Activated CD4-positive, alpha-beta memory T cell treated with anti-CD3 and anti-CD28 coated beads for 36 hours (primary cell): ENCODE measurements at regions not wholly inside any gene's neighbourhood (a gene's known extent, or its start where the extent isn't known, plus 50 kb on each side); places are given as distances from the start of the nearest gene placed in this dataset.

Source experiments
- CTCF ChIA-PET: fragments of 350-600 bp; sonication (Branson Sonifier 250); formaldehyde crosslinking; loops from one replicate; lab custom pipeline; 2021; ENCODE audit warnings: antibody characterized with exemption, inconsistent platforms; lab: Charles Lee
- POLR2A ChIA-PET: fragments of 350-600 bp; sonication (Branson Sonifier 250); formaldehyde crosslinking; loops from one replicate; lab custom pipeline; 2021; ENCODE audit warnings: antibody characterized with exemption; lab: Charles Lee
- DNase-seq: peaks from one replicate; pipeline ENCODE4 v3.0.0-alpha.2; 2020
- H3K27ac Mint-ChIP-seq: one replicate; pipeline ENCODE4 v1.8.0; 2021; ENCODE audit warnings: mixed read lengths
- H3K27me3 Mint-ChIP-seq: one replicate; pipeline ENCODE4 v1.8.0; 2021; ENCODE audit warnings: mixed read lengths
- H3K36me3 Mint-ChIP-seq: one replicate; pipeline ENCODE4 v1.8.0; 2021; ENCODE audit warnings: mixed read lengths
- H3K4me1 Mint-ChIP-seq: one replicate; pipeline ENCODE4 v1.8.0; 2021; ENCODE audit warnings: low read depth, mixed read lengths
- H3K4me3 Mint-ChIP-seq: one replicate; pipeline ENCODE4 v1.8.0; 2021; ENCODE audit warnings: mild to moderate bottlenecking, mixed read lengths
- H3K9me3 Mint-ChIP-seq: one replicate; pipeline ENCODE4 v1.8.0; 2021; ENCODE audit warnings: mixed read lengths
- intact Hi-C: fragments of 100-400 bp; cut with micrococcal nuclease; formaldehyde crosslinking; loops from one replicate; pipeline ENCODE4 v1.15.1; 2023

DNA sequence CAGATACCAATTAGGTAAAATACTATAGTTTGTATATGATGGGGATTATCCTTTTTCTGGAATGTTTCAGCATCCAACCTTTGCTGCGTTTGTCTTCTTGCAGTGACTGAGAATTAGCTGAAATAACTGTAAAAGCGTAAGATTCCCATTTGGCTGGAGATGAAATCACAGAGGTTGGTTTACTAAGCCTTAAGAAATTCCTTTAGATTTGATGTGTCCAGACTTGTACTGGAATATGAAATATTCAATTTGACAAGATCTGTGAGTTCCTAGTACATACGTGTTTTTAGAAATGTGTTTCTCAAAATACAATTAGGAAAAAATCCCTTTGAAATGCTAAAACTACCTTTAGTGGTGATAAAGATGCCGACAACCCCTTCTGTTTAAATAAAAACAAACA lies 286.0 kb upstream of the DMRT1 start:
- H3K27ac Mint-ChIP-seq, result no peak overlapping the region
- H3K36me3 Mint-ChIP-seq, result peaks cover 2% of the 10 kb centered on the region
- no peak overlapping the region for H3K4me3 Mint-ChIP-seq
- no peaks in the 10 kb centered on the region for H3K27me3 Mint-ChIP-seq
- ChIA-PET POLR2A (no interaction called here), CTCF (no interaction called here)
- no peak for DNase-seq
- H3K4me1 Mint-ChIP-seq, result peaks cover 15% of the 10 kb centered on the region
- intact Hi-C loops, result no loop called here
- no peaks in the 10 kb centered on the region for H3K9me3 Mint-ChIP-seq

DNA sequence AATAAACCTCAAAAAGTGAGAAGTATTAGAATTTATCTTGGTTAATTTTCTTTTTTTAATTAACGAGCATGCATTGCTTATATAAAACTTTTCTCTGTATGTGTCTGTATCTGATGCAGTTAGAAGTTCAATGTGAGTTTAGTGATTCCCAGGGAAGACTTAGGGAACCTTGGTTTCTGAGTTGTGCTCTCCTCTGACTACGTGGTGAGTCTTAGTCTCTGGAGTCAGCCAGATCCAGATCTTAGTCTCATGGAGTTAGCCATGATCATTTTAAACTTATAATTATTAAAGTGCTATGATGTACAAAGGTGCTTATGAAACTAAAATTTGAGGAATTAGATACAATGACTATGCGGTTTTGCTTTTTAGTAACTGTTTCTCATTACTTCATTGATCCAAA lies 285.3 kb upstream of the DMRT1 start:
- Mint-ChIP-seq H3K27me3 (no peaks in the 10 kb centered on the region), H3K4me3 (no peak overlapping the region), H3K36me3 (peaks cover 2% of the 10 kb centered on the region), H3K27ac (no peak overlapping the region), H3K9me3 (no peaks in the 10 kb centered on the region), H3K4me1 (peaks cover 15% of the 10 kb centered on the region)
- CTCF ChIA-PET, result no interaction called here
- DNase-seq, result no peak
- POLR2A ChIA-PET, result no interaction called here
- intact Hi-C loops, result no loop called here

DNA sequence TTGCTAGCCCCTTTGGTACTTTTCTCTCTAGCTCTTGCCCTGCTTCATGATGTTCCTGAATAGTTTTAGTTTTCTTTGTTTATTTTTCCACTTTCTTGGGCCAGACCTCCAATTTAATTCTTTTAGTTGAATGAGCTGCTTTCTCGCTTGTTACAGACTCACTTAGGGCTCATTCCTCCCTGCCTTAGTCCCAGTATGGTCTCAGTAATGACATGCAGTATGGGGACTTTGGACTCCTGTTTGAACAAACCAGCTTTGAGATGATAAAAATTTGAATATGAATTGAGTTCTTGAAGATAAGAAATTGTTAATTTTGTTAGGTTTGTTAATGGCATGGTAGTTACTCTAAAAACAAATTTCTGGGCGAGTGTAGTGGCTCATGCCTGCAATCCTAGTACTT lies 284.8 kb upstream of the DMRT1 start:
- H3K4me3 Mint-ChIP-seq, result no peak overlapping the region
- intact Hi-C loops, result no loop called here
- peaks cover 19% of the 10 kb centered on the region for H3K4me1 Mint-ChIP-seq
- POLR2A ChIA-PET, result no interaction called here
- H3K36me3 Mint-ChIP-seq, result peaks cover 2% of the 10 kb centered on the region
- H3K9me3 Mint-ChIP-seq, result no peaks in the 10 kb centered on the region
- no peak for DNase-seq
- CTCF ChIA-PET, result no interaction called here
- no peak overlapping the region for H3K27ac Mint-ChIP-seq
- no peaks in the 10 kb centered on the region for H3K27me3 Mint-ChIP-seq

DNA sequence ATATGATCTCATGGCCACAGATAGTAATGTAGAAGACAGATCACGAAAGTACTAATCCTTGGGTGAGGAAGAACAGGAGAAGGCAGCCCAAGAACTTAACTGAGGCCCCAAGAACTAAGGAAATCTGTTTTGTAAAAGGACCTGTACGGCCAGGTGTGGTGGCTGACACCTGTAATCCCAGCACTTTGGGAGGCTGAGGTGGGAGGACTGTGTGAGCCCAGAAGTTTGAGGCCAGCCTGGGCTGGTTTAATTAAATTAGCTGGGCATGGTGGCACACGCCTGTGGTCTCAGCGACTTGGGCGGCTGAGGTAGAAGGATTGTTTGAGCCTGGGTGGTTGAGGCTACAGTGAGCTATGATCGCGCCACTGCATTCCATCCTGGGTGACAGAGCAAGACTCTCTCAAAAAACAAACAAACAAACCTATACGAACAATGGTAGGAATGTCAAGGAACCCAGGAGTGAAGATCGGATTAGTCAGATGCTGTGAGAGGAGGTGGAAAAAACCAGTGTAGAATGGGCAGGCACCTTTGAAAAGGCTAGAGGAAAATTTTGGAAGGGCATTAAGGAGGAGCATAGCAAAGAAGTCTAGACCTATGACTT lies 283.8 kb upstream of the DMRT1 start:
- H3K27ac Mint-ChIP-seq, result no peak overlapping the region
- POLR2A ChIA-PET, result no interaction called here

DNA sequence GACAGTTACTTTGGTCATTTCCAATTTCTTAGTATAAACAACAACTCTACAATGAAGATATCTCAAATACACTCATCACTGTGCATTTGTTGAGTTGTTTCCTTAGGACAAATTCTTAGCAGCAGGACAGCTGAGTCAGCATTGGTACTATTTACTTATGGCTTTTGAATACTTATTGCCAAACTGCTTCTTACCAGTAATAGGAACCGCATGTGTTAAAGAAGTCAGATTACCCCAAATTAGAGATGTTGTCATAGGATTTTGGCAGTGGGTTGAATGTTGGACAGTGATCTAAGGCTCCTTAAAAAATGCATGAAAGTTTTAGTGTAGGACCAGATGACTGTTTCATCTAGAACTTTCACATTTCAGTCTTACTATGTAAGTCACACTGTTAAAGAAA lies 280.1 kb upstream of the DMRT1 start:
- POLR2A ChIA-PET, result no interaction called here
- Mint-ChIP-seq H3K36me3 (peaks cover 2% of the 10 kb centered on the region), H3K9me3 (peaks cover 4% of the 10 kb centered on the region), H3K4me3 (no peak overlapping the region), H3K27me3 (no peaks in the 10 kb centered on the region), H3K4me1 (peaks cover 20% of the 10 kb centered on the region), H3K27ac (no peak overlapping the region)
- intact Hi-C loops, result no loop called here
- CTCF ChIA-PET, result no interaction called here
- DNase-seq, result no peak

More for the DNA sequence above, 283.8 kb upstream of the DMRT1 start:
- CTCF ChIA-PET, result no interaction called here
- no peaks in the 10 kb centered on the region for H3K36me3 Mint-ChIP-seq
- no peak overlapping the region for H3K4me3 Mint-ChIP-seq
- intact Hi-C loops, result no loop called here
- no peaks in the 10 kb centered on the region for H3K9me3 Mint-ChIP-seq
- DNase-seq, result no peak
- H3K4me1 Mint-ChIP-seq, result peaks cover 20% of the 10 kb centered on the region
- no peaks in the 10 kb centered on the region for H3K27me3 Mint-ChIP-seq

DNA sequence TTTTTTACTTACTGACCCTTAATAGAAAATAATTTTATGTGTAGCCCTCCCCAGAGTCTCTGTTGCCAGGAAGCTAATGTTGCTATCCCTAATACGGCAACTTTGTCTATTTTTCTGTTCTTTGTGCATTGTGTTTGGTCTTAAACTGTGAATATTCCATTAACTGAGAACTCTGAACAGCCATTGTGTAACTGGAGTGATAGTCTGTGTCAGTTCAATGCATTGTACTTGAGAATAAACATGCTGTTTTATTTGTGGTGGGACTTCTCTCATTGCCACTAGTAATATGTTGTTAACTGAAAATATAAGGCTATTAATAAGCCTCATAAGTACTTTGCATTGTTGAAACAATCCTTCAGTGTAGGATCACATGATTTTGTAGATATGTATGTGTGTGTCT lies 278.3 kb upstream of the DMRT1 start:
- H3K9me3 Mint-ChIP-seq, result peaks cover 4% of the 10 kb centered on the region
- no peak overlapping the region for H3K4me3 Mint-ChIP-seq
- H3K36me3 Mint-ChIP-seq, result peaks cover 2% of the 10 kb centered on the region
- intact Hi-C loops, result no loop called here
- DNase-seq, result no peak
- H3K4me1 Mint-ChIP-seq, result peaks cover 27% of the 10 kb centered on the region
- CTCF ChIA-PET, result interaction anchor here (0.9 kb wide), 1 partner anchor 10 kb away, joined by 3 read pairs; no protein-coding TSS in a partner anchor
- H3K27ac Mint-ChIP-seq, result no peak overlapping the region
- peaks cover 2% of the 10 kb centered on the region for H3K27me3 Mint-ChIP-seq
- POLR2A ChIA-PET, result interaction anchor here (0.6 kb wide), 1 partner anchor 185 kb away, joined by 4 read pairs; no protein-coding TSS in a partner anchor

DNA sequence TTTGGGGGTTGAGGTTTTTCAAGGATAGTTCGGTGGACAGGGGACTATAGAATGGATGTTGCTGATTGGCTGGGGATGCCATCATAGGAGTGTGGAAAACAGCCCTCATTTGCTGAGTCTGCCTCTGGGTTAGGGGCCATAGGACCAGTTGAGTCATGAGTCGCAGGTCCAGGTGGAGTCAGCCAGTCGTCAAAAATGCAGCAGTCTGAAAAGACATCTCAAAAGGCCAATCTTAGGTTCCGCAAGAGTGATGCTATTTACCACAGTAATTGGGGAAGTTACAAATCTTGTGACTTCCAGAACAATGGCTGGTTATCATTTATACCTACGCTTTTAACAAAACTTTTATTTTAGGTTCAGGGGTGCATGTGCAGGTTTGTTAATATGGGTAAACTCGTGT lies 276.0 kb upstream of the DMRT1 start:
- Mint-ChIP-seq H3K4me1 (peaks cover 14% of the 10 kb centered on the region), H3K27me3 (peaks cover 2% of the 10 kb centered on the region), H3K9me3 (peaks cover 4% of the 10 kb centered on the region), H3K36me3 (peaks cover 2% of the 10 kb centered on the region), H3K4me3 (no peak overlapping the region), H3K27ac (no peak overlapping the region)
- ChIA-PET CTCF (no interaction called here), POLR2A (no interaction called here)
- intact Hi-C loops, result no loop called here
- DNase-seq, result no peak

DNA sequence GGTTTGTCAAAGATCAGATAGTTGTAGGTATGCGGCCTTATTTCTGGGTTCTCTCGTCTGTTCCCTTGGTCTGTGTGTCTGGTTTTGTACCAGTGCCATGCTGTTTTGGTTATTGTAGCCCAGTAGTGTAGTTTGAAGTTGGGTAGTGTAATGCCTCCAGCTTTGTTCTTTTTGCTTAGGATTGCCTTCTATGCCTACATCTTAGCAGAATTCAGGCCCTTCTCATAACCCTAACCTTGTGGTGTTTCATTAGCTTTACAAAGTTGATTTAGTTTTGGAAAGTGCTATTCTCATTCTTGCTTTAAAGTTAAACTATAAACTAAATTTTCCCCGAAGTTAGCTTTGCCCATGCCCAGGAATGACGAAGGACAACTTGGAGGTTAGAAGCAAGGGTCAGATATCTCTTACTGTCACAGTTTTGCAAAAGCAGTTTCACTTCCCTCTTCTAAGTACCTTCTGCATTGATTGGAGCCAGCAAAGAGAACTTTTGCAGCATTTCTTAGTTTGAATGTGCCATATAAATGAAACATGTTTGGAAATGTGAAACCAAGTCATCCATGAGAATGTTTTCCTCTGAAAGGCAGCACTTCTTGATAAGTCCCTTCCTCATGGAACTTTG lies 274.3 kb upstream of the DMRT1 start:
- POLR2A ChIA-PET, result no interaction called here
- Mint-ChIP-seq H3K4me1 (peaks cover 9% of the 10 kb centered on the region), H3K4me3 (no peak overlapping the region), H3K9me3 (peaks cover 4% of the 10 kb centered on the region), H3K36me3 (peaks cover 2% of the 10 kb centered on the region), H3K27ac (no peak overlapping the region), H3K27me3 (peaks cover 2% of the 10 kb centered on the region)
- intact Hi-C loops, result no loop called here
- CTCF ChIA-PET, result no interaction called here
- DNase-seq, result no peak

DNA sequence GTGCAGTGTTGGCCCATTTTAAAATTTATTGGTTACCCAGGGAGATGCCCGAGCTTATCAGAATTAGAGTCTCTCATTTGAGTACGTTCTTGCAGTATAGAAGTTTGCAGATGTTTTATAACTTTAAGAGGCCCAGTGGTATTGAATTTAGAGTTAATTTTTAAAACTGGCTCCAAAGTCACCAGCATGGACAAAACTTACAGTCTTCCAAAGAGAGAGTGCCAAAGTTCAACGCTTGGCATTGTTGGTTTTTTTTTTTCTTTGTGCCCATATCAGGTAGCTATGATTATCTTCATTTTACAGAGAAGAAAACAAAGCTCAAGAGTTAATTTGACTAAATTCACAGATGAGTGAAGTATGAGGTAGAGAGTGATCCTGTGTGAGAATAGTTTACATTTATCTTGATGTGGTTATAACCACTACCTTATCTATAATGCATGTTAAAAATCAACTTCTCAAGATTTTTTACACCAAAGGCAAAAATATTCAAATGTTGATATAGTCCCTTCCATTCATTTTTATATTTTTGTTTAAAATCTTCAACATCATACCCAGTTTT lies 273.7 kb upstream of the DMRT1 start:
- H3K36me3 Mint-ChIP-seq, result peaks cover 2% of the 10 kb centered on the region
- peaks cover 9% of the 10 kb centered on the region for H3K4me1 Mint-ChIP-seq
- H3K27ac Mint-ChIP-seq, result no peak overlapping the region
- H3K4me3 Mint-ChIP-seq, result no peak overlapping the region
- intact Hi-C loops, result no loop called here
- peaks cover 2% of the 10 kb centered on the region for H3K27me3 Mint-ChIP-seq
- CTCF ChIA-PET, result no interaction called here
- POLR2A ChIA-PET, result no interaction called here
- H3K9me3 Mint-ChIP-seq, result peaks cover 4% of the 10 kb centered on the region
- DNase-seq, result no peak

DNA sequence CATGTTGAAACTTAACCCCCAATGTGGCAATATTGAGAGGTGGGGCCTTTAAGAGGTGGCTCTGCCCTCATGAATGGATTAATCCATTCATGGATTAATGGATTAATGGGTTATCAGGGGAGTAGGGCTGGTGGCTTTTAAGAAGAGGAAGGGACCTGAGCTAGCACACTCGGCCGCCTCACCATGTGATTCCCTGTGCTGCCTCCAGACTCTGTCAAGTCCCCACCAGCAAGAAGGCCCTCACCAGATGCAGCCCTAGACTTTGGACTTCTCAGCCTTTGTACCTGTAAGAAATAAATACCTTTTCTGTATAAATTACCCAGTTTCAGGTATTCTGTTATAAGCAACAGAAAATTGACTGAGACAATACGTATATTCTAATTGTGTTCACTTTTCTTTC lies 272.2 kb upstream of the DMRT1 start:
- H3K9me3 Mint-ChIP-seq, result peaks cover 4% of the 10 kb centered on the region
- peaks cover 9% of the 10 kb centered on the region for H3K4me1 Mint-ChIP-seq
- no peak for DNase-seq
- peaks cover 2% of the 10 kb centered on the region for H3K36me3 Mint-ChIP-seq
- no peak overlapping the region for H3K27ac Mint-ChIP-seq
- ChIA-PET POLR2A (no interaction called here), CTCF (no interaction called here)
- no peak overlapping the region for H3K4me3 Mint-ChIP-seq
- intact Hi-C loops, result no loop called here
- H3K27me3 Mint-ChIP-seq, result peaks cover 2% of the 10 kb centered on the region

DNA sequence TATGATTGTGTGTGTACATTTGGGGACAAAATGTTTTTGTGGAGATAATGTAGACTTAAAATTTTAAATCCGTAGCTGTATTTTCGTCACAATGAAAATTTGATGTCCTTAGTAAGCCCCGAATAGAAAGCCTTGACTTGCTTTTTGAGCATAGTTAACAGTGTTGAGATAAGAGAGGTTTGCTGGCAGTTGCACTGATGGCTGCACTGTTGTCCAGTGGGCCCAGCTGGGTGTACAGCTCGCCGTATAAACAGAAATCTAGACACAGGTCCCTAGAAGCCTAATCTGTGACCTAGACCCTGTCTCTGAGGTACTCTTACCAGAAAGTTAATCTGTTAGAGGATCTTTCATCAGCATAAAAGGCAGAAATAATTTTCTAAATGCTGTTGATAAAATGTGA lies 271.3 kb upstream of the DMRT1 start:
- no peak overlapping the region for H3K27ac Mint-ChIP-seq
- ChIA-PET POLR2A (no interaction called here), CTCF (no interaction called here)
- peaks cover 2% of the 10 kb centered on the region for H3K36me3 Mint-ChIP-seq
- intact Hi-C loops, result no loop called here
- peaks cover 9% of the 10 kb centered on the region for H3K4me1 Mint-ChIP-seq
- DNase-seq, result no peak
- H3K4me3 Mint-ChIP-seq, result no peak overlapping the region
- peaks cover 2% of the 10 kb centered on the region for H3K27me3 Mint-ChIP-seq
- H3K9me3 Mint-ChIP-seq, result peaks cover 4% of the 10 kb centered on the region

DNA sequence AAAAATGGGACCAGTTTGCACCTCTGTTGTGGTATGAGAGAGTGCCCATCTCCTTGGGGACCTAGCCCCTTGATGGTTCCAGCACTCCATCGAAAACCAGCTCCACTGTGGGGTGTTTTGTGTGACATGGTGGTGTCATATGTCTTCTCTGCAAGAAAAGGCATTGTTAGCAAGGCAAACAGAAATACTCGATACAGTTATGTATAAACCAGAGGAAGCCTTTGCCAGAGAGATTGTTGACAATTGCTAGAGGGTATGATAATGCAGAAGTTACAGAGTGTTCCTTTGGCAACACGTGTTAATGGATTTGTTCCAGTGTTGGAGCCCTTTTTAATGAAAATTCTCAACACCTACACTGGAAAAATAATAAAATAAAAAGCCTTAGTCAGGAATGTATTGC lies 270.4 kb upstream of the DMRT1 start:
- Mint-ChIP-seq H3K27ac (no peak overlapping the region), H3K9me3 (peaks cover 2% of the 10 kb centered on the region), H3K36me3 (no peaks in the 10 kb centered on the region), H3K4me3 (no peak overlapping the region), H3K4me1 (peaks cover 9% of the 10 kb centered on the region), H3K27me3 (peaks cover 2% of the 10 kb centered on the region)
- POLR2A ChIA-PET, result no interaction called here
- intact Hi-C loops, result no loop called here
- CTCF ChIA-PET, result no interaction called here
- no peak for DNase-seq

DNA sequence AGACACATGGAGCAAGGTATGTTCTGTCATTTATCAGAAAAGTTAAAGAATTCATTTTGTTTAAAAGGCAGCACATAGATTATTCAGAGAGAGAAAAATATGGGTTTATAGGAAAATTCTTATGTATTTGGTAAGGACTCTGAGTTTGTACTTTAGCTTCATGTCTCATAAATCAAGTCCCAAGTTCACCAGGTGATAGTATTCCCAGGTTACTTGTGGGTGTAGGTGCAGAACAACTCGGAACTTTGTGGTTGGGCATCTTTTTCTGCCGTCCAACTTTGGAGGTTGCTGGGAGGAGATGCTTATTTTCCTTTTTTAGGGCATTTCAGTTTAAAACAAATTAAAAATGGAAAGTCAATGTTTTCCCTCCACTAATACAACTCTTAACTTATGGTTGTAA lies 269.8 kb upstream of the DMRT1 start:
- CTCF ChIA-PET, result no interaction called here
- H3K4me1 Mint-ChIP-seq, result peaks cover 9% of the 10 kb centered on the region
- no peak for DNase-seq
- POLR2A ChIA-PET, result no interaction called here
- H3K27ac Mint-ChIP-seq, result no peak overlapping the region
- H3K27me3 Mint-ChIP-seq, result peaks cover 2% of the 10 kb centered on the region
- no peak overlapping the region for H3K4me3 Mint-ChIP-seq
- intact Hi-C loops, result no loop called here
- no peaks in the 10 kb centered on the region for H3K9me3 Mint-ChIP-seq
- H3K36me3 Mint-ChIP-seq, result no peaks in the 10 kb centered on the region
